Tibial nerve (tissue), 4 donors: ENCODE measurements at regions not wholly inside any gene's neighbourhood (a gene's known extent, or its start where the extent isn't known, plus 50 kb on each side); places are given as distances from the start of the nearest gene placed in this dataset.

ENCODE experiments used
- EP300 ChIP-seq, 2 donors: sonication (generic); formaldehyde crosslinking; IDR thresholded peaks; one replicate each; pipeline ENCODE4 v1.6.1; 2017; ENCODE audit warnings: antibody characterized with exemption in 2 of 2, mild to moderate bottlenecking in 1 of 2
- POLR2A ChIP-seq, 2 donors: fragments of 450-650 bp; IDR thresholded peaks; one replicate each; pipeline ENCODE4 v1.6.1; 2017; ENCODE audit warnings: antibody characterized with exemption in 2 of 2, mild to moderate bottlenecking in 2 of 2, moderate library complexity in 2 of 2
- TF ChIP-seq, protein P1 (sequence below), 5 experiments: fragments of 200-600 bp in 3 of 5; fragments of 450-650 bp in 2 of 5; sonication (generic) in 3 of 5; IDR thresholded peaks; one replicate each; pipeline ENCODE4 v1.5.1; 2016 to 2019; ENCODE audit warnings: antibody characterized with exemption in 5 of 5, mild to moderate bottlenecking in 3 of 5, moderate library complexity in 2 of 5

DNA sequence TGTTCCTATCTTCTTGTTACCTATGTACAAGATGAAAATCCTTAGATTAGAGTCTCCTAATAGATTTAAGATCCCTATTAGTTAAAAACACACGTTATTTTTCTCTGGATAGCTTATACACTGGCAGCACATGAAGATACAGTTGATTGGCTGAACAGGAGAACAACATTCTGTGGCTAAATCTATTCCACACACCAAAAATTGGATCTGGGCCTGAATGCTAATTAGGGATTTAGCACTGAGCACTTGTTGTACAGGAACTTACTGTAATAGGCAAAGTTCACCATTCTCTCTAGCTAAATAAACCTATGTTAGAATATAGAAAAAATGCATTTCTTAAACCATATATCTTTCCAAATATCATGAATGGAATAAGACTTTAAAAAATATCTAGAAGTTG is 117.1 kb upstream of the PTGFR start:
- TF ChIP-seq, protein P1, sequence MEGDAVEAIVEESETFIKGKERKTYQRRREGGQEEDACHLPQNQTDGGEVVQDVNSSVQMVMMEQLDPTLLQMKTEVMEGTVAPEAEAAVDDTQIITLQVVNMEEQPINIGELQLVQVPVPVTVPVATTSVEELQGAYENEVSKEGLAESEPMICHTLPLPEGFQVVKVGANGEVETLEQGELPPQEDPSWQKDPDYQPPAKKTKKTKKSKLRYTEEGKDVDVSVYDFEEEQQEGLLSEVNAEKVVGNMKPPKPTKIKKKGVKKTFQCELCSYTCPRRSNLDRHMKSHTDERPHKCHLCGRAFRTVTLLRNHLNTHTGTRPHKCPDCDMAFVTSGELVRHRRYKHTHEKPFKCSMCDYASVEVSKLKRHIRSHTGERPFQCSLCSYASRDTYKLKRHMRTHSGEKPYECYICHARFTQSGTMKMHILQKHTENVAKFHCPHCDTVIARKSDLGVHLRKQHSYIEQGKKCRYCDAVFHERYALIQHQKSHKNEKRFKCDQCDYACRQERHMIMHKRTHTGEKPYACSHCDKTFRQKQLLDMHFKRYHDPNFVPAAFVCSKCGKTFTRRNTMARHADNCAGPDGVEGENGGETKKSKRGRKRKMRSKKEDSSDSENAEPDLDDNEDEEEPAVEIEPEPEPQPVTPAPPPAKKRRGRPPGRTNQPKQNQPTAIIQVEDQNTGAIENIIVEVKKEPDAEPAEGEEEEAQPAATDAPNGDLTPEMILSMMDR (IDR thresholded peaks at IDR 0.05): no peak
- TF ChIP-seq EP300 (IDR thresholded peaks at IDR 0.05): no peak
- TF ChIP-seq POLR2A (IDR thresholded peaks at IDR 0.05): no peak
